Left renal cortex interstitium (tissue), 4 donors: ENCODE measurements at regions not wholly inside any gene's neighbourhood (a gene's known extent, or its start where the extent isn't known, plus 50 kb on each side); places are given as distances from the start of the nearest gene placed in this dataset.
"Not testable (repeated sequence)": the region's sequence is repeated elsewhere in the genome, so short reads cannot be mapped to it uniquely, and the experiment has no call there.

Experiments used
- DNase-seq, 4 donors: peaks; one replicate each; pipeline ENCODE4 v3.0.0-alpha.2; 2013; ENCODE audit warnings: low read depth in 4 of 4, low spot score in 2 of 4, missing footprints in 1 of 4

GRCh38 chr4:77501240-77501639 lies 104.4 kb upstream of the CXCL13 start:
- no peak for DNase-seq

- DNase-seq = no peak
Measured at GRCh38 chr4:77501851-77502250, 103.8 kb upstream of the CXCL13 start.

GRCh38 chr4:77504407-77504806 lies 101.2 kb upstream of the CXCL13 start:
- no peak for DNase-seq

- no peak for DNase-seq
Measured at GRCh38 chr4:77505275-77505957, 100.2 kb upstream of the CXCL13 start.

GRCh38 chr4:77505958-77506319 lies 99.7 kb upstream of the CXCL13 start:
- no peak for DNase-seq

GRCh38 chr4:77510367-77510766 lies 95.3 kb upstream of the CXCL13 start:
- DNase-seq = no peak

- DNase-seq = no peak
Measured at GRCh38 chr4:77525538-77525937, 80.1 kb upstream of the CXCL13 start.

- DNase-seq = not testable (repeated sequence)
Measured at GRCh38 chr4:77527900-77528299, 77.7 kb upstream of the CXCL13 start.

- no peak for DNase-seq
Measured at GRCh38 chr4:77538144-77538543, 67.5 kb upstream of the CXCL13 start.

- peak in 1 of 4 donors; percentile 1 for DNase-seq
Measured at GRCh38 chr4:77538574-77539157, 67.0 kb upstream of the CXCL13 start.
